IPS-NIHi7 (cell line): ENCODE measurements at regions not wholly inside any gene's neighbourhood (a gene's known extent, or its start where the extent isn't known, plus 50 kb on each side); places are given as distances from the start of the nearest gene placed in this dataset.
"Not testable (repeated sequence)": the region's sequence is repeated elsewhere in the genome, so short reads cannot be mapped to it uniquely, and the experiment has no call there.

ENCODE experiments used
- DNase-seq: peaks from one replicate; pipeline ENCODE4 v3.0.0; 2012; ENCODE audit warnings: mixed read lengths; ENCODE audit errors: extremely low spot score

GRCh38 chr11:107276077-107276476, 181.5 kb downstream of the CWF19L2 start:
- no peak for DNase-seq

DNA sequence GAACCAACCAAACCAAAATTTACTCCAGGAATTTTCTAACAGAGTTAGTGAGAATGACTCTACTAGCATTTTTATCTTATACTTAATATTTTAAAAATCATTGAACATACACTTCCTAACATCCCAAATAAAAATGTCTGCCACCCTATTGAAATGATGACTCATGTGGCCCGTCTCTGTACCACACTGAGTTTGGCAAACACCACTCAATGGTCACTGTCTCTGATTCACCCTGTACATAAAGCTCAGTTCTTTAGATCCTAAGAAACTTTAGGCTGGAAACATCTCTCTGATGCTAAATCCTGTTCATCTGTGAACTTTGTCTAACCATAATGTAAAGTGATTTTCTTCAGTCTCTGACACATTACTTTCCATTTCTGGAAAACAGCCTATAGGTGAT, 182.0 kb downstream of the CWF19L2 start:
- DNase-seq: no peak

DNA sequence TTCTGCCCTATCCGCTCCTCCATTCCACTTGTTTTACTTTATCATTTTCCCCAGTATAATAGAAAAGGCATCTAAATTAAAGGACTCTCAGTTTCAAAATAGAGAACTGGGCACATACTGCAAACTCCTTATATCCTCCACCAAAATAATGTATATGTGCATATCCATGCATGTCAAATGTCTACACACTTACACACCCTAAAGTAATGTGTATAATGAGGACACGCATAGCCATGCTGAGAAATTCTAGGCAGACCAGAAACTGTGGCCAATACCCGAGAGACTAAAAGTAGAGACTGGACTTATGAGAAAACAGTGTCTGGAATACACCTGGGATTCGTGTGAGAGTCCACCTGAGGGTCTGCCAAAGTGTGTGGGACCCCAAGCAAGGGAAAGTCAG, 183.5 kb downstream of the CWF19L2 start:
- DNase-seq: no peak

DNA sequence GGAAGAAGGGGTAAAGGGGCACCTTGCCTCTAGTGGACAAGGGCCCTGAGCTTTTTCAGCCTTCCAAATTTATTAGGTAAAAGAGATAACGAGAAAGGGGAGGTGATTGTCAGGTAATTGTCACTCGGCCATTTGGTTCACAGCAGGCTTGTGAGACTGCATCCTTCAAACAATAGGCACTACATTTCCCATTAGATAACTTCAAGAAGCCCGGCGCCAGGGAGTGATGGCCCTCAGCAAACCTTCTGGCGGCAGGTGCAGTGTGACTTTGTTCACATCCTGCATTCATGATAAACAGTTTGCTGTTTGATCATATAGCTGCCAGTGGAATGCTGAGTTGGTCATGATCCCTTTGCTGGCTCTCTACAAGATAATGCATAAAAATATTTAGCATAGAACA, 185.1 kb downstream of the CWF19L2 start:
- DNase-seq: no peak

DNA sequence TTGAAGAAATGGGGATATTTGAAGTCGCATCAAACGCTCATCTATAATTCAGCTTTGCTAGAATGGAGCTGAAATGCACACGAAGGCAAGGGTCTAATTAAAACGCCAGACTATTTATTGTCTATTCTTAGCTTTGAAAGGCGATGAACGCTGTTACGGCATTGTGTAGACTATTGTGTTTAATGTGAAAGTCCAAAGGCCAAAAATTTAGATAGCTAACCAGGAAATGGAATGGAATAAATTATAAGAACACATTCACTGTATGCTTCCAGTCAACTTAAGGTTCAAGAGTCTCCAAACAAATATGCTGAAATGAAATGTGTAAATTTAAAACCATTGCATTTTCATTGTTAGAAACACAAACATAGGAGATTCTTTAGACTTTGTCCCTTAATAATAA, 186.2 kb downstream of the CWF19L2 start:
- no peak for DNase-seq

DNA sequence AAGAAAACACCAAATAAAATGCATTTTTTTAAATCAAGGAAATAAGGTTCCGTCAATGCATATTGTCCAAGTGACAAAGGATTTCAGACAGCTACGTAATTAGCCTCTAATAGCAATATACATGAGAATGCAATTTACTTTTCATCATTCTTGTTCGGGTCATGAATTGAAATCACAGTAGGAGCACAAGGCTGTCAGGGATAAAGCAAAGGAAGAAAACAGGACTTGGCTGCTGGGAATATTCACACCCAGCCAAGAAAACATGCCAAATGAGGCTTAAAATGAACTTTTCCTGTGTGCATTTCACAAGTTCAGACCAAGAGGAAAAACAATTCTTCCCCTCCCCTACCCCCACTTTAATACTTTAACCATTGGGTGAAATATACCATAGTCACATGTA, 188.6 kb downstream of the CWF19L2 start:
- no peak for DNase-seq

DNA sequence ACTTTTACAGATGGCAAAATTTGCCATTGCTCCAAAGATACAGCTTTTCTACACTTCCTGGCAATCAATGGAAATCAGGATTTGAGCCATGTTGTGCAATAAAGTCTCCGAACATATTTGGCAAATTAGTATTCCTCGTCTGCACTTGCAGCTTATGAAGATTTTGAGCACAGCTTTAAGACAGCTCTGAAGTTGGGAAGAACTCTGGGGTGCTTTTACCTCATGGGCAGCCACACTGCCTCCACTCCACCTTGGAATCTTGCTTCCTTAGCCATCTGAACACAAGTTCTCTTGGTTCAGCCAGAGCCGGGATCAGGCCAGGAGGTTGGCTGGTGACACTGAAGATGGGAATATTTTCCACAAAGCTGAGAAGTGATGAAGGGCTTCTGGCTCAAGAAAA, 191.2 kb downstream of the CWF19L2 start:
- no peak for DNase-seq

GRCh38 chr11:107265591-107266121, 192.0 kb downstream of the CWF19L2 start:
- no peak for DNase-seq

GRCh38 chr11:107263844-107264563, 193.6 kb downstream of the CWF19L2 start:
- no peak for DNase-seq

DNA sequence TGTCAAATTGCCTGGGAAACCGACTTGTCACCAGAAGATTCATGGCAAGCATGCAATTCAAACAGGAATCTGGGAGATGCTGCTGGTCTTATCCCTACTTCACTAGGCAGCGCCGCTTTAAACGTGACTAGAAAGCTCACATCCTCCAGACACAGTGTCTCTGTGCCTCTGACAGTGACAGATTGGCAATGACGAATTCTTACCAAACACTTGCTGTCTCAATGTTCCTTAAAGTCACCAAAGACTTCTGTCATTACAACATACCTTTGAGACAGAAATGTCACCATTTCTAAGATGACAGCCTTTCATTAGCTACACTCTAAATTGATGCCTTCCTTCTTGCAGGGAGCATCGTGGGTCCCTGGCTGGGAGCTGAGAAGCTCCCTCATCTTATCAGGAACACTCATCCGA, 197.8 kb downstream of the CWF19L2 start:
- no peak for DNase-seq

DNA sequence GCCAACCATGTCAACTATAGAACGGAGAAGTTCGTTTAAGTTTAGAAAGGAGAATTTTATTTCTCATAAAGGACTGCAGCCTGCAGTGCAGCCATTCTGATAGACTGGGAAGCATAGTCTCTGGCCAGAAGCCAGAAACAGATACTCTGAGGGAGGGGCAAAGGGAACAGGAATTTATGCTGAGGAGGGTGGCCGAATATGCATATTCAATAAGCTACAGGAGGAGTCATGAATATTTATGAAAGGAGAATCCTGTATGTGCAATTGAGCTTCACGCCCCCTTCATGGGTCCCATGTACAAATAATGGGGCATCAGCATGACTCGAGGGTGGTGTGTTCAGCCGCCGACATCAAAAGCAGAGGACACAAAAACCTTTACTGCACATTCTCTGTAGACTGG, 199.9 kb downstream of the CWF19L2 start:
- DNase-seq: no peak

- DNase-seq: not testable (repeated sequence)
Measured at GRCh38 chr11:107253661-107254060, 204.0 kb downstream of the CWF19L2 start.

- no peak for DNase-seq
Measured at GRCh38 chr11:107252429-107253161, 205.0 kb downstream of the CWF19L2 start.

- DNase-seq: no peak
Measured at GRCh38 chr11:107251298-107251697, 206.3 kb downstream of the CWF19L2 start.

- DNase-seq: peak; percentile 38
Measured at GRCh38 chr11:107250017-107250416, 207.6 kb downstream of the CWF19L2 start.

- no peak for DNase-seq
Measured at GRCh38 chr11:107249054-107249453, 208.6 kb downstream of the CWF19L2 start.

- DNase-seq: no peak
Measured at GRCh38 chr11:107247167-107247861, 210.3 kb downstream of the CWF19L2 start.

DNA sequence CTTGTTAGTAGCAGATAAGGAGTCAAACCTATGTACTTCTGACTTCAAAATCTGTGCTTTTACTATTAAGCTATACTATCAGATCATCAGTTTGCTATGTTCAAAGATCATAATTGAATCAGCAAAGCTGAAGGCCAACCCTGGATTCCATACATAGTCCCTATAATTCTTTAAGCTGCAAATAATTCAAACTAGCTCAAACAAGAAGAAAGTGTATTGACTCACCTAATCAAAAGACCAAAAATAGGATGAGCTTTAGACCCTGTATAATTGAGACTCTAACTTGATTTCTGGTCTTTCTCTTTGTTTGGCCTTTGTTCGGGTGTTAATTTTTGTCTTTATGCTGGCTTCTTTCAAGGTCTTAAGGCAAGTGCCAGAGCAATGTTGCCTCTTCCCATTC, 213.7 kb downstream of the CWF19L2 start:
- no peak for DNase-seq

DNA sequence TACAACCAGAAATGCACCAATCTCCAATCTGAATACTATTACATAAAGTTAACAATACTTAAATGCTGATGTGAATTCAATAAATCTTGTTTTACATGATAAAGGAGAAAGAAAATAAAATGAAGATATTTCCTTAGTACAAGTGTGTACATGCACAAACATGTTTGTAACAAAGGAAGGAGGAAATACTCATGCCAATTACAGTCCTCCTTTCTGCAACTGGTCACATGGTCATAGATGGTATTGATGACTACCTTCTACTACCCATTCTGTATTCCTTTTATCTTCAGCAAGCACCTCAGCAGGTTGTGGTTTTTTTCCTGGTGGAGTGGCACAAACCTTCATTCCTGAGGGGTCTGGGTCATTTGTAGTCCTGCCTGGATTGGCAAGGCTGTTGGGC, 214.2 kb upstream of the GUCY1A2 start:
- no peak for DNase-seq

DNA sequence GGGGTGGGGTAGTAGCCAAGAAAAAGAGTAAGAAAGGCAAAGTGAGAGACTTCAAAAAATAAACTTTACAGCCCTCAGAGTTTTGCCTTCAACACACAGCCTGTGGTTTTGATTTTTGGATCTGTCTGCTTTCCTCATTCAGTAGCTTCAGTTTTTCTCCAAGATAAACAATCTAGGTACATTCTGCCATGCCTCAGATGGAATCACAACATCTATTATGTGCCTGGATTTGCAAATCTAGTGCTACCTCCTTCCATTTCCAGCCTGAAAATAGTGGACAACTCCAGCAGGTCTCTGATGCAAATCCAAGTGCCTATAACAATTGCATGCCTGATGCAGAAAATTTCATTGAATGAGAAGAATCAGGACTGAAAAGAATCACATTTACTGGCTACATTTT, 206.6 kb upstream of the GUCY1A2 start:
- no peak for DNase-seq

- no peak for DNase-seq
Measured at GRCh38 chr11:107222916-107223460, 204.7 kb upstream of the GUCY1A2 start.

- no peak for DNase-seq
Measured at GRCh38 chr11:107222431-107222830, 204.2 kb upstream of the GUCY1A2 start.
